ENCODE measurements at regions not wholly inside any gene's neighbourhood (a gene's known extent, or its start where the extent isn't known, plus 50 kb on each side); places are given as distances from the start of the nearest gene placed in this dataset.
"Not testable (repeated sequence)": the region's sequence is repeated elsewhere in the genome, so short reads cannot be mapped to it uniquely, and the experiment has no call there.

GRCh38 chr16:29254676-29255495 lies 151.6 kb downstream of the NPIPB11 start:
- H3K4me3 ChIP-seq (ENCODE audit: low read depth, low read length): no peak overlapping the region
- DNase-seq (ENCODE audit: low read depth): no peak
- no peak for TF ChIP-seq CTCF (IDR thresholded peaks at IDR 0.05; ENCODE audit: insufficient read depth, low read depth, low read length)

- not testable (repeated sequence) for DNase-seq (ENCODE audit: low read depth); H3K4me3 ChIP-seq (ENCODE audit: low read depth, low read length)
Measured at GRCh38 chr16:29253716-29254590, 152.6 kb downstream of the NPIPB11 start.

GRCh38 chr16:29253066-29253590 lies 153.4 kb downstream of the NPIPB11 start:
- not testable (repeated sequence) for H3K4me3 ChIP-seq (ENCODE audit: low read depth, low read length); DNase-seq (ENCODE audit: low read depth)

GRCh38 chr16:29252311-29252710 lies 154.2 kb downstream of the NPIPB11 start:
- DNase-seq (ENCODE audit: low read depth); H3K4me3 ChIP-seq (ENCODE audit: low read depth, low read length): not testable (repeated sequence)

GRCh38 chr16:29251571-29252011 lies 154.9 kb downstream of the NPIPB11 start:
- not testable (repeated sequence) for H3K4me3 ChIP-seq (ENCODE audit: low read depth, low read length)
- peak; percentile 50 for DNase-seq (ENCODE audit: low read depth)

GRCh38 chr16:29250923-29251434 lies 155.5 kb downstream of the NPIPB11 start:
- not testable (repeated sequence) for H3K4me3 ChIP-seq (ENCODE audit: low read depth, low read length)
- peak; percentile 37 for DNase-seq (ENCODE audit: low read depth)

GRCh38 chr16:29250469-29250868 lies 156.0 kb downstream of the NPIPB11 start:
- not testable (repeated sequence) for H3K4me3 ChIP-seq (ENCODE audit: low read depth, low read length); DNase-seq (ENCODE audit: low read depth)

GRCh38 chr16:29248940-29249318 lies 157.6 kb downstream of the NPIPB11 start:
- not testable (repeated sequence) for DNase-seq (ENCODE audit: low read depth); H3K4me3 ChIP-seq (ENCODE audit: low read depth, low read length)

GRCh38 chr16:29248306-29248939 lies 158.1 kb downstream of the NPIPB11 start:
- H3K4me3 ChIP-seq (ENCODE audit: low read depth, low read length): not testable (repeated sequence)
- DNase-seq (ENCODE audit: low read depth): peak; percentile 70

GRCh38 chr16:29246091-29246490 lies 160.4 kb downstream of the NPIPB11 start:
- not testable (repeated sequence) for DNase-seq (ENCODE audit: low read depth); H3K4me3 ChIP-seq (ENCODE audit: low read depth, low read length)

GRCh38 chr16:29237971-29238370 lies 168.5 kb downstream of the NPIPB11 start:
- no peak for DNase-seq (ENCODE audit: low read depth)
- H3K4me3 ChIP-seq (ENCODE audit: low read depth, low read length): no peak overlapping the region
- TF ChIP-seq CTCF (IDR thresholded peaks at IDR 0.05; ENCODE audit: insufficient read depth, low read depth, low read length): no peak

- H3K4me3 ChIP-seq (ENCODE audit: low read depth, low read length); DNase-seq (ENCODE audit: low read depth): not testable (repeated sequence)
Measured at GRCh38 chr16:29237495-29237894, 169.0 kb downstream of the NPIPB11 start.

GRCh38 chr16:29237023-29237422 lies 169.5 kb downstream of the NPIPB11 start:
- DNase-seq (ENCODE audit: low read depth); H3K4me3 ChIP-seq (ENCODE audit: low read depth, low read length): not testable (repeated sequence)

GRCh38 chr16:29235836-29236370 lies 170.6 kb downstream of the NPIPB11 start:
- DNase-seq (ENCODE audit: low read depth); H3K4me3 ChIP-seq (ENCODE audit: low read depth, low read length): not testable (repeated sequence)

- H3K4me3 ChIP-seq (ENCODE audit: low read depth, low read length); DNase-seq (ENCODE audit: low read depth): not testable (repeated sequence)
Measured at GRCh38 chr16:29234536-29235275, 171.8 kb downstream of the NPIPB11 start.

Measured in fibroblast of villous mesenchyme (primary cell).